ENCODE measurements at regions not wholly inside any gene's neighbourhood (a gene's known extent, or its start where the extent isn't known, plus 50 kb on each side); places are given as distances from the start of the nearest gene placed in this dataset.

- Histone ChIP-seq H3K4me1 (ENCODE audit: low read length) (no peaks in the 10 kb centered on the region), H3K9ac (ENCODE audit: low read length) (no peak overlapping the region), H3K36me3 (ENCODE audit: insufficient read depth, low read length) (no peaks in the 10 kb centered on the region), H3K27ac (ENCODE audit: low read length) (no peak overlapping the region), H3K27me3 (ENCODE audit: low read length) (no peaks in the 10 kb centered on the region), H3K4me3 (ENCODE audit: low read length) (no peak overlapping the region), H3K9me3 (ENCODE audit: low read length) (no peaks in the 10 kb centered on the region), H3K79me2 (ENCODE audit: low read length) (no peaks in the 10 kb centered on the region), H4K20me1 (ENCODE audit: insufficient read depth, low read depth, low read length) (no peaks in the 10 kb centered on the region), H2AFZ (ENCODE audit: low read length) (no peak overlapping the region), H3K4me2 (ENCODE audit: low read depth, low read length, poor library complexity, severe bottlenecking) (no peak overlapping the region), H3K9me2 (replicated peaks; ENCODE audit: insufficient read depth, low read length) (no peaks in the 10 kb centered on the region)
- no peak for DNase-seq
Measured at GRCh38 chr2:18067588-18068384, 189.3 kb downstream of the KCNS3 start.

DNA sequence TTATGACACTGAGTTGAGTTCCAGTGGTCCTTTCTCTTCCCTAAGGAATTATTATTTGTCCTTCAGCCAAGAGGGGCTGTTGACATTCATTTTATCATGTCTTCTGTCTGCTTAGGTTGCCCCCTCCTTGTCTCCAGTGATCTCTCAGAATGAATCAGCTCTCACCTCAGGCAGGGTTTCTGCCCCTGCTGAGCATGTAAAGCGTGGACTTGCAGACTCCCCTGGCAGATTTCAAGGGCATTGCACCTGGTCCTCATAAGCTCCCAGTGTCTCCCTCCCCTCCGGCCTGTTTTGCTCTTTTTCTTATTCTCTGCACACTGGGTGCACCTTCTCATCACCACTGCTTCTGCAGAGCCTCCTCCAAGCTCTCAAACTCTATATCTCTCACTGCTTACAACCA, 188.4 kb downstream of the KCNS3 start:
- no peak overlapping the region for H2AFZ ChIP-seq (ENCODE audit: low read length)
- H3K9me2 ChIP-seq (replicated peaks; ENCODE audit: insufficient read depth, low read length) = no peaks in the 10 kb centered on the region
- H3K4me3 ChIP-seq (ENCODE audit: low read length) = no peak overlapping the region
- no peaks in the 10 kb centered on the region for H3K9me3 ChIP-seq (ENCODE audit: low read length)
- H3K36me3 ChIP-seq (ENCODE audit: insufficient read depth, low read length) = no peaks in the 10 kb centered on the region
- no peaks in the 10 kb centered on the region for H3K4me1 ChIP-seq (ENCODE audit: low read length)
- H3K27me3 ChIP-seq (ENCODE audit: low read length) = no peaks in the 10 kb centered on the region
- no peaks in the 10 kb centered on the region for H3K79me2 ChIP-seq (ENCODE audit: low read length)
- H3K9ac ChIP-seq (ENCODE audit: low read length) = no peak overlapping the region
- no peak overlapping the region for H3K27ac ChIP-seq (ENCODE audit: low read length)
- no peaks in the 10 kb centered on the region for H4K20me1 ChIP-seq (ENCODE audit: insufficient read depth, low read depth, low read length)
- no peak overlapping the region for H3K4me2 ChIP-seq (ENCODE audit: low read depth, low read length, poor library complexity, severe bottlenecking)
- DNase-seq = no peak

GRCh38 chr2:18066066-18066465, 187.6 kb downstream of the KCNS3 start:
- H3K4me1 ChIP-seq (ENCODE audit: low read length) = no peaks in the 10 kb centered on the region
- no peaks in the 10 kb centered on the region for H3K9me2 ChIP-seq (replicated peaks; ENCODE audit: insufficient read depth, low read length)
- no peaks in the 10 kb centered on the region for H3K36me3 ChIP-seq (ENCODE audit: insufficient read depth, low read length)
- no peak overlapping the region for H2AFZ ChIP-seq (ENCODE audit: low read length)
- no peaks in the 10 kb centered on the region for H3K79me2 ChIP-seq (ENCODE audit: low read length)
- H3K27me3 ChIP-seq (ENCODE audit: low read length) = no peaks in the 10 kb centered on the region
- no peak overlapping the region for H3K4me2 ChIP-seq (ENCODE audit: low read depth, low read length, poor library complexity, severe bottlenecking)
- DNase-seq = no peak
- no peak overlapping the region for H3K27ac ChIP-seq (ENCODE audit: low read length)
- no peak overlapping the region for H3K9ac ChIP-seq (ENCODE audit: low read length)
- no peaks in the 10 kb centered on the region for H3K9me3 ChIP-seq (ENCODE audit: low read length)
- no peaks in the 10 kb centered on the region for H4K20me1 ChIP-seq (ENCODE audit: insufficient read depth, low read depth, low read length)
- no peak overlapping the region for H3K4me3 ChIP-seq (ENCODE audit: low read length)

GRCh38 chr2:18065249-18065648, 186.8 kb downstream of the KCNS3 start:
- H3K27ac ChIP-seq (ENCODE audit: low read length) = no peak overlapping the region
- no peak overlapping the region for H3K9ac ChIP-seq (ENCODE audit: low read length)
- H2AFZ ChIP-seq (ENCODE audit: low read length) = no peak overlapping the region
- H3K4me3 ChIP-seq (ENCODE audit: low read length) = no peak overlapping the region
- no peaks in the 10 kb centered on the region for H4K20me1 ChIP-seq (ENCODE audit: insufficient read depth, low read depth, low read length)
- no peaks in the 10 kb centered on the region for H3K9me2 ChIP-seq (replicated peaks; ENCODE audit: insufficient read depth, low read length)
- H3K4me1 ChIP-seq (ENCODE audit: low read length) = no peaks in the 10 kb centered on the region
- H3K79me2 ChIP-seq (ENCODE audit: low read length) = no peaks in the 10 kb centered on the region
- H3K4me2 ChIP-seq (ENCODE audit: low read depth, low read length, poor library complexity, severe bottlenecking) = no peak overlapping the region
- no peaks in the 10 kb centered on the region for H3K27me3 ChIP-seq (ENCODE audit: low read length)
- H3K9me3 ChIP-seq (ENCODE audit: low read length) = no peaks in the 10 kb centered on the region
- H3K36me3 ChIP-seq (ENCODE audit: insufficient read depth, low read length) = no peaks in the 10 kb centered on the region
- no peak for DNase-seq

DNA sequence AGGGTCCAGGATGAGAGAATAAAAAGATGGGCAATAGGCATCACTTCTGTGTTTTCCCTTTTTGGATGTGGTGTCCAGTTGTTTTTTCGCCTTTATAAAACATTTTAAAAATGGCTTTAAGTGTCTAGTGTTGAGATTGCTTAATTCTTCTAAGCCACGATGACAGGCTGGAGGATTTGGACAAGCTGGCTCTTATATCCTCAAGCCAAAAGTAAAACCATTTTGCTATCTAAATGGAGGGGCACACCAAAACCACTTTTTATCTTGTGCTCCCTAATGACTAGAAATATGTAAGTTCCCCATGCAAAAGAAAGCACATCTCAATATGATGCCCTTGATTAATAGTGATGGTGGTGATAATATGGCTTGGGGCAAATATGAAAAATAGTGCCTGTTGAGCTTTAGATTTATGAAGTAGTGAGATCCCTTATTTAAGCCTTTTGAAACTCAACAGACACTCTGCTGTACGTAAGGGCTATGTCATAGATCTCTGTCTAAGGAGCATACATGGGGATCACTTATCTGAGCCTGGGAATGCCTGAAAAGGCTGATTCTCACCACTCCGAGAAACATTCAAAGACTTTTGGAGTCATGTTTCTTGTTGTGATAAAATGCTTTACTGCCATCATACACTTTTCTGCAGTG, 185.5 kb downstream of the KCNS3 start:
- Histone ChIP-seq H3K4me1 (ENCODE audit: low read length) (no peaks in the 10 kb centered on the region), H3K4me3 (ENCODE audit: low read length) (no peak overlapping the region)
- DNase-seq = no peak

GRCh38 chr2:18062892-18063291, 184.4 kb downstream of the KCNS3 start:
- no peak overlapping the region for H3K27ac ChIP-seq (ENCODE audit: low read length)
- H4K20me1 ChIP-seq (ENCODE audit: insufficient read depth, low read depth, low read length) = no peaks in the 10 kb centered on the region
- no peaks in the 10 kb centered on the region for H3K27me3 ChIP-seq (ENCODE audit: low read length)
- no peak overlapping the region for H3K4me2 ChIP-seq (ENCODE audit: low read depth, low read length, poor library complexity, severe bottlenecking)
- H3K4me3 ChIP-seq (ENCODE audit: low read length) = no peak overlapping the region
- H3K79me2 ChIP-seq (ENCODE audit: low read length) = no peaks in the 10 kb centered on the region
- H3K36me3 ChIP-seq (ENCODE audit: insufficient read depth, low read length) = no peaks in the 10 kb centered on the region
- H3K9me2 ChIP-seq (replicated peaks; ENCODE audit: insufficient read depth, low read length) = no peaks in the 10 kb centered on the region
- no peak for DNase-seq
- H2AFZ ChIP-seq (ENCODE audit: low read length) = no peak overlapping the region
- H3K9me3 ChIP-seq (ENCODE audit: low read length) = no peaks in the 10 kb centered on the region
- no peak overlapping the region for H3K9ac ChIP-seq (ENCODE audit: low read length)
- no peaks in the 10 kb centered on the region for H3K4me1 ChIP-seq (ENCODE audit: low read length)

More for the DNA sequence above, 185.5 kb downstream of the KCNS3 start:
- Histone ChIP-seq H3K4me2 (ENCODE audit: low read depth, low read length, poor library complexity, severe bottlenecking) (no peak overlapping the region), H3K27me3 (ENCODE audit: low read length) (no peaks in the 10 kb centered on the region), H3K36me3 (ENCODE audit: insufficient read depth, low read length) (no peaks in the 10 kb centered on the region), H3K79me2 (ENCODE audit: low read length) (no peaks in the 10 kb centered on the region), H4K20me1 (ENCODE audit: insufficient read depth, low read depth, low read length) (no peaks in the 10 kb centered on the region), H3K9me2 (replicated peaks; ENCODE audit: insufficient read depth, low read length) (no peaks in the 10 kb centered on the region), H3K9ac (ENCODE audit: low read length) (no peak overlapping the region), H3K9me3 (ENCODE audit: low read length) (no peaks in the 10 kb centered on the region), H3K27ac (ENCODE audit: low read length) (no peak overlapping the region), H2AFZ (ENCODE audit: low read length) (no peak overlapping the region)

- H2AFZ ChIP-seq (ENCODE audit: low read length) = no peak overlapping the region
- H3K9ac ChIP-seq (ENCODE audit: low read length) = no peak overlapping the region
- no peak overlapping the region for H3K27ac ChIP-seq (ENCODE audit: low read length)
- H3K4me2 ChIP-seq (ENCODE audit: low read depth, low read length, poor library complexity, severe bottlenecking) = no peak overlapping the region
- H3K36me3 ChIP-seq (ENCODE audit: insufficient read depth, low read length) = no peaks in the 10 kb centered on the region
- no peaks in the 10 kb centered on the region for H3K79me2 ChIP-seq (ENCODE audit: low read length)
- no peaks in the 10 kb centered on the region for H4K20me1 ChIP-seq (ENCODE audit: insufficient read depth, low read depth, low read length)
- no peaks in the 10 kb centered on the region for H3K9me2 ChIP-seq (replicated peaks; ENCODE audit: insufficient read depth, low read length)
- DNase-seq = no peak
- H3K4me3 ChIP-seq (ENCODE audit: low read length) = no peak overlapping the region
- H3K4me1 ChIP-seq (ENCODE audit: low read length) = no peaks in the 10 kb centered on the region
- H3K27me3 ChIP-seq (ENCODE audit: low read length) = no peaks in the 10 kb centered on the region
- H3K9me3 ChIP-seq (ENCODE audit: low read length) = no peaks in the 10 kb centered on the region
Measured at GRCh38 chr2:18061717-18062116, 183.2 kb downstream of the KCNS3 start.

GRCh38 chr2:18057657-18058056, 179.2 kb downstream of the KCNS3 start:
- Histone ChIP-seq H3K79me2 (ENCODE audit: low read length) (no peaks in the 10 kb centered on the region), H4K20me1 (ENCODE audit: insufficient read depth, low read depth, low read length) (no peaks in the 10 kb centered on the region), H3K4me3 (ENCODE audit: low read length) (no peak overlapping the region), H2AFZ (ENCODE audit: low read length) (no peak overlapping the region), H3K9ac (ENCODE audit: low read length) (no peak overlapping the region), H3K9me2 (replicated peaks; ENCODE audit: insufficient read depth, low read length) (no peaks in the 10 kb centered on the region), H3K4me1 (ENCODE audit: low read length) (no peaks in the 10 kb centered on the region), H3K9me3 (ENCODE audit: low read length) (no peaks in the 10 kb centered on the region), H3K27me3 (ENCODE audit: low read length) (no peaks in the 10 kb centered on the region), H3K4me2 (ENCODE audit: low read depth, low read length, poor library complexity, severe bottlenecking) (no peak overlapping the region), H3K36me3 (ENCODE audit: insufficient read depth, low read length) (no peaks in the 10 kb centered on the region), H3K27ac (ENCODE audit: low read length) (no peak overlapping the region)
- no peak for DNase-seq
